ENCODE measurements at regions not wholly inside any gene's neighbourhood (a gene's known extent, or its start where the extent isn't known, plus 50 kb on each side); places are given as distances from the start of the nearest gene placed in this dataset.

- TF ChIP-seq POLR2A (IDR thresholded peaks at IDR 0.05; ENCODE audit: low read length) (no peak), GATA1 (IDR thresholded peaks at IDR 0.05; ENCODE audit: low read depth, low read length) (no peak)
These were observed 142.4 kb downstream of the TLR5 start for GRCh38 chr1:223000632-223001031.

Data from erythroblast (primary cell).